ENCODE measurements at regions not wholly inside any gene's neighbourhood (a gene's known extent, or its start where the extent isn't known, plus 50 kb on each side); places are given as distances from the start of the nearest gene placed in this dataset.

DNA sequence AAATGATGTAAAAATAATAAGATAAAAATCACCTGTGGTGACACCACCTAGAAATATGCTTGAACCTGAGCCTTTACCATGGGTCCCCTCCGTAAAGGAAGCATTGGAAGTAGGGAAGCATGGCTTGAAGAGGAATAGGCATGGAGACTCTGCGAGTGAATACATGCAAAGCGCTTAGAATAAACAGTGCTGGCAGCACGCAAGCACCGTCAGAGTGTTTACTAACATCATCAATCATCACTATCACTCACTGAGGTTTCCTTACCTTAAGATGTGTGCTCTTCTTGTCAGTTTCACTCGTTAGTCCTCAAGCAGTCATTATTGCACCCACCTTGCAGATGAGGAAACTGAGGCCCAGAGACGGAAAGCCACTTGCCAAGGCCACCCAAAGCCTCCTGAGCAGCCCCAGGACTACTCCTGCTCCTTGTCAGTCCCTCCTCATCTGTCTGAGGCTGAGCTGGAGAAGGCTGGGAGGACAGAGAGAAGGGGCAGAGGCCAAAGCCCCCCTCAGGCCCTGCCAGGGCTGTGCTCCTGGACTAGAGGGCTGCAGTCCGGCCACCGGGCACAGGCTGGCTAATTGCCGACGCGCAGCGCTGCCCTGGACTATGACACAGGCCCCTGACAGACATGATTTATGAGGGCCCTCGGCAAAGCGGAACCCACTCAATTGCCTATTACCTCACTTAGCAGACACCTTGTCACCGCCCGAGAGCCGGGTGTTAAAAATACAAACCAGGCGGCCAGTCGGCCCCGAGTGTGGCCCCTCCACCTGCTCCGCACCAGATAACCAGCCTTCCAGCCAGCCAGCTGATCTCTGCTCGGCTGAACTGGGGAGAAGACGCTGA, 168.9 kb downstream of the MN1 start:
- TF ChIP-seq POLR2A (IDR thresholded peaks at IDR 0.05) (no peak), CTCF (IDR thresholded peaks at IDR 0.05) (no peak)
- no peak overlapping the region for H3K27ac ChIP-seq
- H3K36me3 ChIP-seq (replicated peaks in 1 of 2): no peaks in the 10 kb centered on the region
- 55 to 61% (median 58%) methylated on average over 15 to 24 of the region's 24 CpGs for WGBS, 4 donors
- H3K27me3 ChIP-seq: no peaks in the 10 kb centered on the region
- no peak overlapping the region for H3K4me3 ChIP-seq
- no peaks in the 10 kb centered on the region for H3K9me3 ChIP-seq (replicated peaks in 1 of 3)
- no peak for DNase-seq
- H3K4me1 ChIP-seq (replicated peaks in 1 of 2): no peaks in the 10 kb centered on the region
- intact Hi-C loops (cut with DNase I): no loop called here

DNA sequence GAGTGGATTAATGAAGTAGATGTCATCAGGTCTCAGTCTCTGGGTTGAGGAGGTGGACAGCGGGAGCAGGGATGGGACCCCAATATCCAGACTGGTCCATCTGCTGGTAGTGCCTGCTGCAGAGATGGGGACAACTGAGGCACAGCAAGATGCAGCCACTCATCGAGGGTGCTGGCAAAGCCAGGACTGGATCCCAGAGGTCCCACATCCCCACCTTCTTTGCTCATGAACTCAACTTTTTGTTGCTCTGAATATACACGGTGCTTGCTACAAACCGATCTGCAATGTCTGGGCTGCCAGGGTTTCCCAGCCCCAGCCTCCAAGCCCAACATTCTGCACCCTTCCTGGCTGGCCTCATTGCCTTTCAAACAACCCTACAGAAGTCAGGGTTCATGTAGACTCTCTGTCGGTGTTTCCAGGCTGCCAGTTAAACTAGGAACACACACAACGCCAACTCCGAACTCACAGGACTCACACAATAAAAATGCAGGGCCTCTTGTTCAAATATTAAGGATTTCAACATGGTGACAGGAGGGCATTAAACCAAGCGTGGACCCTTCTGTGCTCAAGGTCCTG, 168.2 kb downstream of the MN1 start:
- H3K4me3 ChIP-seq: no peak overlapping the region
- TF ChIP-seq CTCF (IDR thresholded peaks at IDR 0.05) (no peak), POLR2A (IDR thresholded peaks at IDR 0.05) (no peak)
- no peak for DNase-seq
- H3K27ac ChIP-seq: no peak overlapping the region
- intact Hi-C loops (cut with DNase I): no loop called here
- WGBS, 4 donors: 69 to 76% (median 73%) methylated on average over 8 of the region's 8 CpGs
- H3K36me3 ChIP-seq (replicated peaks in 1 of 2): no peaks in the 10 kb centered on the region
- no peaks in the 10 kb centered on the region for H3K27me3 ChIP-seq
- no peaks in the 10 kb centered on the region for H3K9me3 ChIP-seq (replicated peaks in 1 of 3)
- H3K4me1 ChIP-seq (replicated peaks in 1 of 2): no peaks in the 10 kb centered on the region

- H3K27ac ChIP-seq: no peak overlapping the region
- H3K4me3 ChIP-seq: no peak overlapping the region
- H3K4me1 ChIP-seq (replicated peaks in 1 of 2): no peaks in the 10 kb centered on the region
- no peaks in the 10 kb centered on the region for H3K9me3 ChIP-seq (replicated peaks in 1 of 3)
- whole genome bisulfite sequencing, 4 donors: 77 to 90% (median 88%) methylated on average over 16 to 17 of the region's 17 CpGs
- H3K36me3 ChIP-seq (replicated peaks in 1 of 2): no peaks in the 10 kb centered on the region
- intact Hi-C loops (cut with DNase I): no loop called here
- H3K27me3 ChIP-seq: no peaks in the 10 kb centered on the region
- no peak for TF ChIP-seq CTCF (IDR thresholded peaks at IDR 0.05)
- TF ChIP-seq POLR2A (IDR thresholded peaks at IDR 0.05): no peak
- no peak for DNase-seq
Observed at GRCh38 chr22:27634043-27634740, 167.4 kb downstream of the MN1 start.

DNA sequence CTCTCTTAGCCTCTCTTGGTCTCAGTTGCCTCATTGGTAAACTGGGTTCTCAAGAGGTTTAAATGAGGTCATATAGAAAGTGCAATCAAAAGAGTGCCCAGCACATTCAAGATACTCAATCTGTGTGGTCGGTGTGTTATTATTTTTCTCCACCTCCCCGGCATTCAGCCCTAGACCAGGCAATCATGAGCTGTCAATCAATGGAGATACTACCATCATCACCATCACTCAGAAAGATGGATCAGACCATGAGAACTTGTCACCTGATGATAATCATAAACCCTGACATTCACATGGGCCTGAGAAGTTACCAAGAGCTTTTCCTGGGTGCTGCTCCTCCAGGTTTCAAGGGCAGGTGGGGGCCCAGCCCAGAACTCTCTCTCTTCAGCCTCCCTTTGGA, 166.1 kb downstream of the MN1 start:
- H3K36me3 ChIP-seq (replicated peaks in 1 of 2): no peaks in the 10 kb centered on the region
- H3K9me3 ChIP-seq (replicated peaks in 1 of 3): no peaks in the 10 kb centered on the region
- no peak for TF ChIP-seq CTCF (IDR thresholded peaks at IDR 0.05)
- TF ChIP-seq POLR2A (IDR thresholded peaks at IDR 0.05): no peak
- no peak for DNase-seq
- H3K4me3 ChIP-seq: no peak overlapping the region
- WGBS, 4 donors: 88 to 95% (median 91%) methylated on average over 2 of the region's 2 CpGs
- H3K27ac ChIP-seq: no peak overlapping the region
- no peaks in the 10 kb centered on the region for H3K27me3 ChIP-seq
- intact Hi-C loops (cut with DNase I): no loop called here
- no peaks in the 10 kb centered on the region for H3K4me1 ChIP-seq (replicated peaks in 1 of 2)

All from adrenal gland (tissue), 9 donors.